HG02571 (cell line): ENCODE measurements at regions not wholly inside any gene's neighbourhood (a gene's known extent, or its start where the extent isn't known, plus 50 kb on each side); places are given as distances from the start of the nearest gene placed in this dataset.
"Not testable (repeated sequence)": the region's sequence is repeated elsewhere in the genome, so short reads cannot be mapped to it uniquely, and the experiment has no call there.

ENCODE experiments used
- ATAC-seq: cut with Tn5 transposase; IDR thresholded peaks from one replicate; pipeline ENCODE4 v1.9.1; 2021; ENCODE audit warnings: mild to moderate bottlenecking, moderate library complexity; ENCODE audit not compliant: unreplicated experiment

DNA sequence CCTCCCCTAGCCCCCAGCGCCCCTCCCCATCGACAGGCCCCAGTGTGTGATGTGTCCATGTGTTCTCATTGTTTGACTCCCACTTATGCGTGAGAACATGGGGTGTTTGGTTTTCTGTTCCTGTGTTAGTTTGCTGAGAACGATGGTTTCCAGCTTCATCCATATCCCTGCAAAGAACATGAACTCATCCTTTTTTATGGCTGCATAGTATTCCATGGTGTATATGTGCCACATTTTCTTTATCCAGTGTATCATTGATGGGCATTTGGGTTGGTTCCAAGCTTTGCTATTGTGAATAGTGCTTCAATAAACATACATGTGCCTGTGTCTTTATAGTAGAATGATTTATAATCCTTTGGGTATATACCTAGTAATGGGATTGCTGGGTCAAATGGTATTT is 107.6 kb upstream of the ADGRG2 start:
- not testable (repeated sequence) for ATAC-seq

GRCh38 chrX:19237901-19238300 is 105.8 kb upstream of the PDHA1 start:
- no peak for ATAC-seq

DNA sequence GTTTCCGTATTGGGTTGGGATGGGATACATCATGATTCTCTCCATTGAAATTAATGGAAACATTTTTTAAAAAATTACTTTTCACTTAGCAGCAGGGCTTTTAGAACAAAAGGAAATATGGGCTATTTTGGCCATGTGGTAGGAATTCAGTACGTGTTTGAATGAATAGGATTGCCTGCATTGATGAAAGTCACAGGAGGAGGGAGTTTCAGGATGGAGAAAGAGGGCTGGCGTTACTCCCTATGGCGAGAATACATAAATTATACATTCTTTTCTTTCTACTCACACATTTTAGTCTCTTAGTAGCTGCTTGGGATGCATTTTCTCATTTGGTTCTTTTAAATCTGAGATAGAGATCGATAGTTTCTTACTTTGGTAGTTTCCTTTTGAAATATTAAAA is 100.3 kb upstream of the PDHA1 start:
- ATAC-seq: no peak

- not testable (repeated sequence) for ATAC-seq
Measured at GRCh38 chrX:19244921-19245320, 98.8 kb upstream of the PDHA1 start.

GRCh38 chrX:19245711-19246269 is 97.9 kb upstream of the PDHA1 start:
- ATAC-seq: no peak

DNA sequence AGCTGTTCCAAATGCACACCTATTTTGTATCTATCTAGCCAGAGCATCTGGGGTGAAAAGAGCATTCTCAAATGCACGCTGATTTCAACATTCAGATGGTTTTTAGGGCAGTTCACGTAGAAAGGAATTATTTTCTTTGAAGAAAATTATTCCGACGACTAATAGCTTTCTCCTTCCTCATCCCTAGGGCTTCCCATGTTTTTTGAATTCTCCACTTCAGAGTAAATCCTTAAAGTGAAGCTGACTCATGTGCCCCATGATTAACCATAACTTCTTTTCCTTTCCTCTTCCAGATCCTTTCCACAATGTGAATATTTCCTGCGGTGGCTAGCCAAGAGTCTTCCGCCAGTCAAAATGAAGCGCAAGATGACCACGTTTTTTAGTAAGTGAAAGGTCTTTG is 86.7 kb upstream of the PDHA1 start:
- ATAC-seq: no peak

DNA sequence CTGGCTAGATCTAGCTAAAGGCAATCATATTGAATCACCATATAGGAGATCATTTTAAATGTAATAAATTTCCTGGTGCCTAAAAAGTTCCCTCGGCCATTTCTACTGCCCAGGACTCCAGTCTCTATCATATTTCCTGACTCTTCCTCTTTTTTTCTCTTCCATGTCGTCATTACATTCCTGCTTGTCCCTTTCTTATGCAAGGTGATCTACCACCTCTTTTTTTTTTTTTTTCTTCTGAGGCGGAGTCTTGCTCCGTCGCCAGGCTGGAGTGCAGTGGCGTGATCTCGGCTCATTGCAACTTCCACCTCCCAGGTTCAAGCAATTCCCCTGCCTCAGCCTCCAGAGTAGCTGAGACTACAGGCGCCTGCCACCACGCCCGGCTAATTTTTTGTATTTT is 82.7 kb upstream of the PDHA1 start:
- ATAC-seq: not testable (repeated sequence)

GRCh38 chrX:19270727-19271126 is 73.0 kb upstream of the PDHA1 start:
- ATAC-seq: no peak

GRCh38 chrX:19272452-19272851 is 71.3 kb upstream of the PDHA1 start:
- ATAC-seq: no peak

DNA sequence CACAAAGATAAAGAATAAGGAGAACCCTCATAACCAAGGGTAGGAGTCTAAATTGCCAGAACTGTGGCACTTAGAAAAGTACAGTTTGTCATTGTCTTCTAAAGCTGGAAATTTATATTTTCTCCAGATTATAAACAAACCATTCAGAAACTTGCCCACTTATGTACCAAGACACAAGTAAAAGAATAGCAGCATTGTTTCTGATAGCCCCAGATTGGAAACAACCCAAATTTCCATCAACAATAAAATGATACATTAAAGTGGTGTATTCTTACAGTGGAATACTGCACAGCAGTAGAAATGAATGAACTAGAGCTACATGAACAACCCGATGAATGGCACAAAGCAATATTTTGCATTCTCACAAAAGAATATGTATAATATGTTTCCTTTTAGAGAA is 63.1 kb upstream of the PDHA1 start:
- ATAC-seq: no peak

GRCh38 chrX:19281256-19281655 is 62.5 kb upstream of the PDHA1 start:
- no peak for ATAC-seq

- no peak for ATAC-seq
Measured at GRCh38 chrX:19283597-19284339, 60.0 kb upstream of the PDHA1 start.

DNA sequence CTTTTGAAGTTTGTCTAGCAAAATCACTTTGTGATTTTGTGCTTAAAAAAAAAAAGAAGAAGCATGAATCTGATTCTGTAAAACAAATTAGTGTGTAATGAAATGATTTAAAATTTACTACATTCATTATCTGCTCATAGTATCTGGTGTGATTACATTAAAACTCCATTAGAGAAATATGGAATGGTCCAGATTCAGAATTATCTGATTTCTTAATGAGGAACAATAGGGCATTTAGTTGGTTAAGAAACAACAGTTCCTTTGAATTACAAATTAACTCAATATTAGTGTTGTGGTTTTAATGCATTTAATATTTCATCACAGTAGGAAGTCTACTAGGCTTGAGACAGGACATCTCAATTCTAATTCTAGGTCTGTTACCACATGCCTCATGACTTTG is 57.9 kb upstream of the PDHA1 start:
- ATAC-seq: no peak

- ATAC-seq: no peak
Measured at GRCh38 chrX:19291086-19291485, 52.6 kb upstream of the PDHA1 start.

DNA sequence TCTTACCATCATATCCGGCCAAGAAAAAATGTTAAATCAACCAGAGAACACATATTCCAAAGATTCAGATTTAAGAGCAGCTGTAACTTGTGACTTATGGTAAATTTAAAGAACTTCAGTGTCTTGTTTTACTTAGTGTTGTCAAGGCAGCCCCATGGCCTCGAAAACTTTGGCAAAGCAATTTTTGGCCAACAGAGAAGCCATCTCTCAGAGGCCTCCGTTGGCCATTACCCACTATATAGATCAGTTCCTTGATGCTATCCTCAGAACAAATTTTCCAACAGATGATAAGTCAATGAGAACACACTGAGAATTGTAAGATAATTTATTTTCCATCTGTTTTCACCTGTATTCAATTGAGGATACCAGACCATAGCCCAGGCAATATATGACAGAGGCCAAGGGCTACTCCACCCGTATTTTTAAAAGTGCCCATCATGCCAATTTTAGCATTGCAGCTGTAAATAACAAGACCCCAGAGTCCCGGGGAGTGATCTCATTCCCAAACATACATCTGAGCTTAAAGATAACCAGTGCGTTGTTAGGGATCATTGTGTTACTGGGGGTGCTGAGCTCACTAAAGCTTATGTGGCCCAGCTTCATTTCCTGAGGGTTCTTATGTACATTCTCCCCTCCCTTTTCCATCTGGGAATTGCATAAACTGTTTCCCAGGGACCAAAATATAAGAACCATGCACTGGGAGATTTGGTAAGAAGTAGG is 50.0 kb upstream of the PDHA1 start:
- ATAC-seq: no peak
